ENCODE measurements at regions not wholly inside any gene's neighbourhood (a gene's known extent, or its start where the extent isn't known, plus 50 kb on each side); places are given as distances from the start of the nearest gene placed in this dataset.

DNA sequence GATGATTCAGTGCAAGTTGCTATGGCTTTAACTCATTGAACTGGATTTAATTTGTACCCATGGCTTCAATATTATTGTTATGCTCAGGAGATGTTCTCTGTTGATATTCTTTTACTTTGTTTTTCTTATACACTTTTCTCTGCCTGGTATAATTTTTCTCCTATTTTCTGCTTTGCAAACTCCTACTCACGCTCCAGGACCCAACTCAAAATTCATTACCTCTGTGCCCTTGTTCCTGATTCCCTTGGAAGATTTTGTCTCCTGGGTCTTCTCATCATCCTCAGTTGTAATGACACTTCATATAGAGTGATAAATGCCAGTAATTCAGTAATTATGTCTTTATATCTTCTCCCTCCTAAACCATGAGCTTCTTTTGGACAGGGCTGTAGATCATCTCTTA, 259.9 kb upstream of the JADE1 start:
- H3K79me1 ChIP-seq (ENCODE audit: low read depth, low read length): no peaks in the 10 kb centered on the region
- H3K9me3 ChIP-seq (replicated peaks in 1 of 2; ENCODE audit: control insufficient read depth in 2 of 2, insufficient read depth in 1 of 2, low read depth in 1 of 2, low read length in 2 of 2): peaks cover 0 to 2% of the 10 kb centered on the region in 2 donors
- H3K4me3 ChIP-seq (ENCODE audit: low read length in 2 of 2): no peak overlapping the region
- H3K27ac ChIP-seq (replicated peaks; ENCODE audit: low read length): no peak overlapping the region
- H3K4ac ChIP-seq (ENCODE audit: low read length): no peak overlapping the region
- H2BK12ac ChIP-seq (ENCODE audit: low read length): no peak overlapping the region
- H3K14ac ChIP-seq (ENCODE audit: low read length): no peak overlapping the region
- H3K4me1 ChIP-seq (ENCODE audit: control insufficient read depth in 2 of 2, insufficient read depth in 1 of 2, low read depth in 1 of 2, low read length in 2 of 2): peaks cover 0 to 3% of the 10 kb centered on the region in 2 donors
- H3K18ac ChIP-seq (ENCODE audit: low read length): no peak overlapping the region
- H2BK15ac ChIP-seq (ENCODE audit: low read length): no peak overlapping the region
- no peak overlapping the region for H2BK5ac ChIP-seq (ENCODE audit: low read length)
- no peaks in the 10 kb centered on the region for H3K27me3 ChIP-seq (ENCODE audit: control insufficient read depth in 3 of 3, insufficient read depth in 3 of 3, low read depth in 1 of 3, low read length in 3 of 3)
- no peak overlapping the region for H2BK120ac ChIP-seq (ENCODE audit: low read depth, low read length)
- H4K91ac ChIP-seq (ENCODE audit: low read depth, low read length, poor library complexity): no peak overlapping the region
- no peaks in the 10 kb centered on the region for H3K36me3 ChIP-seq (replicated peaks in 1 of 2; ENCODE audit: control insufficient read depth in 2 of 2, insufficient read depth in 2 of 2, low read length in 2 of 2)
- no CpG with 5 or more reads among the region's 1 CpG for WGBS, 2 donors (ENCODE audit: extremely low coverage in 2 of 2, insufficient read length in 2 of 2, insufficient replicate concordance in 1 of 2)
- H2AFZ ChIP-seq (ENCODE audit: low read length): no peak overlapping the region
- H2AK5ac ChIP-seq (ENCODE audit: low read depth, low read length): no peak overlapping the region
- H3K23ac ChIP-seq (ENCODE audit: low read depth, low read length, poor library complexity): no peak overlapping the region
- no peak overlapping the region for H3K4me2 ChIP-seq (ENCODE audit: insufficient read depth, low read length, poor library complexity, severe bottlenecking)
- H3K9ac ChIP-seq (ENCODE audit: low read depth, low read length, poor library complexity): no peak overlapping the region
- DNase-seq (ENCODE audit: low spot score): no peak
- no peak overlapping the region for H4K8ac ChIP-seq (ENCODE audit: low read depth, low read length)

DNA sequence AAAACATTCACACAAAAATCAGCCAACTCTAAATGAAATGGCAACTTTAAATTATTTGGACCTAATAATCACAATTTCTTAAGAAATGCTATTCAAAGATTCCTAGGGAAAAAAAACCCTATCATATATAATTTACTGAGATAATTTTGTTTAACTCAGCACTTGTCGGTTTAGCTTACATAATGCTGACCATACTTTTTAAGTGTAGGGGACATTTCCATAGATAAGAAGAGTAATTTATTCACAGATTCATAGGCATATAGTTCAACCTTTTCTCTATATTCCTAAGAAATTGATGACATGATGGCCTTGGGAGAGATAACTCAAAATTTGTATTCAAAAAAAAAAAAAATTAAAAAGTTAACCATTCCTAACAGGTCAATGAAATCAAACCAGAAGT, 260.8 kb upstream of the PGRMC2 start:
- Histone ChIP-seq H3K9ac (ENCODE audit: low read depth, low read length, poor library complexity) (no peak overlapping the region), H3K18ac (ENCODE audit: low read length) (no peak overlapping the region), H3K4me2 (ENCODE audit: insufficient read depth, low read length, poor library complexity, severe bottlenecking) (no peak overlapping the region), H4K8ac (ENCODE audit: low read depth, low read length) (no peak overlapping the region), H2BK120ac (ENCODE audit: low read depth, low read length) (no peak overlapping the region), H3K79me1 (ENCODE audit: low read depth, low read length) (no peaks in the 10 kb centered on the region), H3K9me3 (replicated peaks in 1 of 2; ENCODE audit: control insufficient read depth in 2 of 2, insufficient read depth in 1 of 2, low read depth in 1 of 2, low read length in 2 of 2) (peaks cover 0 to 2% of the 10 kb centered on the region in 2 donors), H3K14ac (ENCODE audit: low read length) (no peak overlapping the region), H2BK15ac (ENCODE audit: low read length) (no peak overlapping the region), H2BK12ac (ENCODE audit: low read length) (no peak overlapping the region), H3K4ac (ENCODE audit: low read length) (no peak overlapping the region), H3K36me3 (replicated peaks in 1 of 2; ENCODE audit: control insufficient read depth in 2 of 2, insufficient read depth in 2 of 2, low read length in 2 of 2) (no peaks in the 10 kb centered on the region), H2AK5ac (ENCODE audit: low read depth, low read length) (no peak overlapping the region), H3K23ac (ENCODE audit: low read depth, low read length, poor library complexity) (no peak overlapping the region), H3K27ac (replicated peaks; ENCODE audit: low read length) (no peak overlapping the region), H2BK5ac (ENCODE audit: low read length) (no peak overlapping the region), H4K91ac (ENCODE audit: low read depth, low read length, poor library complexity) (no peak overlapping the region), H3K4me1 (ENCODE audit: control insufficient read depth in 2 of 2, insufficient read depth in 1 of 2, low read depth in 1 of 2, low read length in 2 of 2) (peaks cover 0 to 2% of the 10 kb centered on the region in 2 donors), H3K27me3 (ENCODE audit: control insufficient read depth in 3 of 3, insufficient read depth in 3 of 3, low read depth in 1 of 3, low read length in 3 of 3) (no peaks in the 10 kb centered on the region), H3K4me3 (ENCODE audit: low read length in 2 of 2) (no peak overlapping the region), H2AFZ (ENCODE audit: low read length) (no peak overlapping the region)
- no peak for DNase-seq (ENCODE audit: low spot score)
- no CpG with 5 or more reads among the region's 1 CpG for WGBS, 2 donors (ENCODE audit: extremely low coverage in 2 of 2, insufficient read length in 2 of 2, insufficient replicate concordance in 1 of 2)

DNA sequence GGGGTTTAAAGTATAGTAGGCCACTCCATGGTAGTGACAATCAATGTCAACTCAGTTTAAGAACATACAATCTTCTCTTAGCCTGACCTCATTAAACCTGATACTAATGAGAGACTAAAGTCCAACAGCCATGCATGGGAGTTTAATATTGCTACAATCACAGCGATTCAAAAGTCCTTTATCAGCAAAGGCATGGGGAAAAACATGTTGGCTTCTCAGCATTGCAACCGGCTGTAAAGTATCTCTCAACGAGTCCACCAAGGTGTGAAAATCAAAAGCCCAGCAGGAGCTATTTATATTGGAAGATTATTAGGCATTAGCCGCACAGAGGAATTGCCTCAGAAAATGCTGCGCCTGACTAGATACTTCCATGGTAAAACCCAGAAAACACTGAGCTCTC, 256.7 kb upstream of the PGRMC2 start:
- H3K4me2 ChIP-seq (ENCODE audit: insufficient read depth, low read length, poor library complexity, severe bottlenecking): no peak overlapping the region

DNA sequence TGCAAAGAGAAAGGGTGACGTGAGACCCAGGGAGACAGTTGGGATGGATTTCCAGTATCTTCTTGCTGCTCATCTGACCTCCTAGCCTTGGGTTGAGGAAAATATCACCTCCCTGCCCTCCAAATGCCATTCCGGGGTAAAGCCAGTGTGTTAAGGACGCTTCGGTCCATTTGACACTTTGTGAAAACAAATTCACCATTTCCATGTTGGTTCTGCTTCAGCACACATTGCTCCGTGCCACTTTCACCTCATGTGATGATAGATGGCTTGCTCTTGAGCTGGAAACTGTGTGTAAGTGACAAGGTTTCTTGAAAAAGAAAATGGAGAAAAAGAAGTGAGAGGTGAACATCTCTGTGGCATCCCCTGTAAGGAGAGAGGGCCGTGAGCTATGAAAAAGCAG, 256.1 kb upstream of the PGRMC2 start:
- Histone ChIP-seq H3K14ac (ENCODE audit: low read length) (no peak overlapping the region), H3K9me3 (replicated peaks in 1 of 2; ENCODE audit: control insufficient read depth in 2 of 2, insufficient read depth in 1 of 2, low read depth in 1 of 2, low read length in 2 of 2) (no peaks in the 10 kb centered on the region), H4K91ac (ENCODE audit: low read depth, low read length, poor library complexity) (no peak overlapping the region), H3K36me3 (replicated peaks in 1 of 2; ENCODE audit: control insufficient read depth in 2 of 2, insufficient read depth in 2 of 2, low read length in 2 of 2) (no peaks in the 10 kb centered on the region), H4K8ac (ENCODE audit: low read depth, low read length) (no peak overlapping the region), H2AFZ (ENCODE audit: low read length) (no peak overlapping the region), H3K9ac (ENCODE audit: low read depth, low read length, poor library complexity) (no peak overlapping the region), H3K4me2 (ENCODE audit: insufficient read depth, low read length, poor library complexity, severe bottlenecking) (no peak overlapping the region), H2BK5ac (ENCODE audit: low read length) (no peak overlapping the region), H3K27me3 (ENCODE audit: control insufficient read depth in 3 of 3, insufficient read depth in 3 of 3, low read depth in 1 of 3, low read length in 3 of 3) (no peaks in the 10 kb centered on the region), H3K27ac (replicated peaks; ENCODE audit: low read length) (no peak overlapping the region), H3K79me1 (ENCODE audit: low read depth, low read length) (no peaks in the 10 kb centered on the region), H2BK120ac (ENCODE audit: low read depth, low read length) (no peak overlapping the region), H3K4ac (ENCODE audit: low read length) (no peak overlapping the region), H3K4me3 (ENCODE audit: low read length in 2 of 2) (no peak overlapping the region), H2BK12ac (ENCODE audit: low read length) (no peak overlapping the region), H3K23ac (ENCODE audit: low read depth, low read length, poor library complexity) (no peak overlapping the region), H2AK5ac (ENCODE audit: low read depth, low read length) (no peak overlapping the region), H2BK15ac (ENCODE audit: low read length) (no peak overlapping the region), H3K18ac (ENCODE audit: low read length) (no peak overlapping the region), H3K4me1 (ENCODE audit: control insufficient read depth in 2 of 2, insufficient read depth in 1 of 2, low read depth in 1 of 2, low read length in 2 of 2) (no peaks in the 10 kb centered on the region)
- WGBS, 2 donors (ENCODE audit: extremely low coverage in 2 of 2, insufficient read length in 2 of 2, insufficient replicate concordance in 1 of 2): no CpG with 5 or more reads among the region's 6 CpGs
- DNase-seq (ENCODE audit: low spot score): no peak

More for the DNA sequence above, 256.7 kb upstream of the PGRMC2 start:
- Histone ChIP-seq H3K14ac (ENCODE audit: low read length) (no peak overlapping the region), H4K8ac (ENCODE audit: low read depth, low read length) (no peak overlapping the region), H2BK120ac (ENCODE audit: low read depth, low read length) (no peak overlapping the region), H3K9me3 (replicated peaks in 1 of 2; ENCODE audit: control insufficient read depth in 2 of 2, insufficient read depth in 1 of 2, low read depth in 1 of 2, low read length in 2 of 2) (no peaks in the 10 kb centered on the region), H3K27ac (replicated peaks; ENCODE audit: low read length) (no peak overlapping the region), H3K18ac (ENCODE audit: low read length) (no peak overlapping the region), H2AFZ (ENCODE audit: low read length) (no peak overlapping the region), H3K36me3 (replicated peaks in 1 of 2; ENCODE audit: control insufficient read depth in 2 of 2, insufficient read depth in 2 of 2, low read length in 2 of 2) (no peaks in the 10 kb centered on the region), H3K79me1 (ENCODE audit: low read depth, low read length) (no peaks in the 10 kb centered on the region), H2BK12ac (ENCODE audit: low read length) (no peak overlapping the region), H3K27me3 (ENCODE audit: control insufficient read depth in 3 of 3, insufficient read depth in 3 of 3, low read depth in 1 of 3, low read length in 3 of 3) (no peaks in the 10 kb centered on the region), H3K4ac (ENCODE audit: low read length) (no peak overlapping the region), H3K9ac (ENCODE audit: low read depth, low read length, poor library complexity) (no peak overlapping the region), H3K23ac (ENCODE audit: low read depth, low read length, poor library complexity) (no peak overlapping the region), H3K4me3 (ENCODE audit: low read length in 2 of 2) (no peak overlapping the region), H4K91ac (ENCODE audit: low read depth, low read length, poor library complexity) (no peak overlapping the region), H2BK5ac (ENCODE audit: low read length) (no peak overlapping the region), H2AK5ac (ENCODE audit: low read depth, low read length) (no peak overlapping the region), H3K4me1 (ENCODE audit: control insufficient read depth in 2 of 2, insufficient read depth in 1 of 2, low read depth in 1 of 2, low read length in 2 of 2) (no peaks in the 10 kb centered on the region), H2BK15ac (ENCODE audit: low read length) (no peak overlapping the region)
- no CpG with 5 or more reads among the region's 5 CpGs for WGBS, 2 donors (ENCODE audit: extremely low coverage in 2 of 2, insufficient read length in 2 of 2, insufficient replicate concordance in 1 of 2)
- no peak for DNase-seq (ENCODE audit: low spot score)

Measured in neuronal stem cell (in vitro differentiated cells).